Gastrocnemius medialis (tissue), 4 donors: ENCODE measurements at regions not wholly inside any gene's neighbourhood (a gene's known extent, or its start where the extent isn't known, plus 50 kb on each side); places are given as distances from the start of the nearest gene placed in this dataset.

ENCODE experiments used
- POLR2A ChIP-seq, 2 donors: fragments of 450-650 bp; IDR thresholded peaks; one replicate each; pipeline ENCODE4 v1.6.1; 2017; ENCODE audit warnings: antibody characterized with exemption in 2 of 2, mild to moderate bottlenecking in 2 of 2, moderate library complexity in 2 of 2
- TF ChIP-seq, protein P1 (sequence below), 5 experiments: fragments of 450-650 bp in 3 of 5; fragments of 200-600 bp in 2 of 5; sonication (generic) in 2 of 5; IDR thresholded peaks in 4 of 5; conservative IDR thresholded peaks in 1 of 5; 1 replicate in 4 of 5; 2 replicates in 1 of 5; pipeline ENCODE4 v1.5.1; 2016 to 2019; ENCODE audit warnings: antibody characterized with exemption in 5 of 5, mild to moderate bottlenecking in 3 of 5, moderate library complexity in 3 of 5

- TF ChIP-seq, protein P1, sequence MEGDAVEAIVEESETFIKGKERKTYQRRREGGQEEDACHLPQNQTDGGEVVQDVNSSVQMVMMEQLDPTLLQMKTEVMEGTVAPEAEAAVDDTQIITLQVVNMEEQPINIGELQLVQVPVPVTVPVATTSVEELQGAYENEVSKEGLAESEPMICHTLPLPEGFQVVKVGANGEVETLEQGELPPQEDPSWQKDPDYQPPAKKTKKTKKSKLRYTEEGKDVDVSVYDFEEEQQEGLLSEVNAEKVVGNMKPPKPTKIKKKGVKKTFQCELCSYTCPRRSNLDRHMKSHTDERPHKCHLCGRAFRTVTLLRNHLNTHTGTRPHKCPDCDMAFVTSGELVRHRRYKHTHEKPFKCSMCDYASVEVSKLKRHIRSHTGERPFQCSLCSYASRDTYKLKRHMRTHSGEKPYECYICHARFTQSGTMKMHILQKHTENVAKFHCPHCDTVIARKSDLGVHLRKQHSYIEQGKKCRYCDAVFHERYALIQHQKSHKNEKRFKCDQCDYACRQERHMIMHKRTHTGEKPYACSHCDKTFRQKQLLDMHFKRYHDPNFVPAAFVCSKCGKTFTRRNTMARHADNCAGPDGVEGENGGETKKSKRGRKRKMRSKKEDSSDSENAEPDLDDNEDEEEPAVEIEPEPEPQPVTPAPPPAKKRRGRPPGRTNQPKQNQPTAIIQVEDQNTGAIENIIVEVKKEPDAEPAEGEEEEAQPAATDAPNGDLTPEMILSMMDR (IDR thresholded peaks at IDR 0.05 in 4 of 5, conservative IDR thresholded peaks at IDR 0.05 in 1 of 5): no peak
- TF ChIP-seq POLR2A (IDR thresholded peaks at IDR 0.05): no peak
Measured at GRCh38 chr2:134140251-134140661, 113.6 kb upstream of the MGAT5 start.
